Activated naive CD8-positive, alpha-beta T cell treated with anti-CD3 and anti-CD28 coated beads, Interleukin-2, amount 50 U/mL, for 24 hours (primary cell): ENCODE measurements at regions not wholly inside any gene's neighbourhood (a gene's known extent, or its start where the extent isn't known, plus 50 kb on each side); places are given as distances from the start of the nearest gene placed in this dataset.

Experiments
- ATAC-seq: fragments of 150-1000 bp; cut with Tn5 transposase; one replicate; pipeline ENCODE4 v1.10.0; 2021
- DNase-seq: peaks from one replicate; pipeline ENCODE4 v3.0.0; 2021
- H3K27ac Mint-ChIP-seq: one replicate; pipeline ENCODE4 v1.8.0; 2021; ENCODE audit warnings: mild to moderate bottlenecking, mixed read lengths
- H3K27me3 Mint-ChIP-seq: one replicate; pipeline ENCODE4 v1.8.0; 2021; ENCODE audit warnings: mixed read lengths
- H3K36me3 Mint-ChIP-seq: one replicate; pipeline ENCODE4 v1.8.0; 2021; ENCODE audit warnings: low read depth, mixed read lengths
- H3K4me1 Mint-ChIP-seq: one replicate; pipeline ENCODE4 v1.8.0; 2021; ENCODE audit warnings: mixed read lengths
- H3K4me3 Mint-ChIP-seq: one replicate; pipeline ENCODE4 v1.8.0; 2021; ENCODE audit warnings: mild to moderate bottlenecking, moderate library complexity, mixed read lengths
- H3K9me3 Mint-ChIP-seq: one replicate; pipeline ENCODE4 v1.8.0; 2021; ENCODE audit warnings: mixed read lengths

- H3K27ac Mint-ChIP-seq: no peak overlapping the region
- H3K4me1 Mint-ChIP-seq: no peaks in the 10 kb centered on the region
- DNase-seq: no peak
- no peak for ATAC-seq
- no peaks in the 10 kb centered on the region for H3K36me3 Mint-ChIP-seq
- no peaks in the 10 kb centered on the region for H3K9me3 Mint-ChIP-seq
- H3K27me3 Mint-ChIP-seq: no peaks in the 10 kb centered on the region
- H3K4me3 Mint-ChIP-seq: no peak overlapping the region
These were observed 55.8 kb upstream of the CDH6 start for GRCh38 chr5:31137676-31138075.

DNA sequence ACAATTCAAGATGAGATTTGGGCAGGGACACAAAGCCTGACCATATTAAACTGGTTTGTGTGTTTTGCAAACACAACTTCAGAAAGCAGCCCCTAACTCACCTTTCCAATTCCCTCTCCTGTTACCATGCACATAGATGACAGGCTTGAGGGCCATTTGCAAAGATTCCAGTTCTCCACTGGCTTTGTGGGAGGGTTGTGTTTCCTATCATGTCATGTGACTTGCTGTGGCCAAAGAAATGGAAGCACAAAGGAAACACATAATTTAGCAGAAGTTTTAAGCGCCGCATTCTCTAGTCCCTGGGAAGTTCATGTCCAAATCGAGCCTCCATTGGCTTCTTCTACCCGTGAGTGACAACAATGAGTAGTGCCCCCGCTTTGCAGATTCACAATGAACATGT lies 57.9 kb upstream of the CDH6 start:
- DNase-seq (no peak), ATAC-seq (no peak)
- Mint-ChIP-seq H3K4me3 (no peak overlapping the region), H3K4me1 (no peaks in the 10 kb centered on the region), H3K9me3 (no peaks in the 10 kb centered on the region), H3K27me3 (no peaks in the 10 kb centered on the region), H3K36me3 (no peaks in the 10 kb centered on the region), H3K27ac (no peak overlapping the region)

DNA sequence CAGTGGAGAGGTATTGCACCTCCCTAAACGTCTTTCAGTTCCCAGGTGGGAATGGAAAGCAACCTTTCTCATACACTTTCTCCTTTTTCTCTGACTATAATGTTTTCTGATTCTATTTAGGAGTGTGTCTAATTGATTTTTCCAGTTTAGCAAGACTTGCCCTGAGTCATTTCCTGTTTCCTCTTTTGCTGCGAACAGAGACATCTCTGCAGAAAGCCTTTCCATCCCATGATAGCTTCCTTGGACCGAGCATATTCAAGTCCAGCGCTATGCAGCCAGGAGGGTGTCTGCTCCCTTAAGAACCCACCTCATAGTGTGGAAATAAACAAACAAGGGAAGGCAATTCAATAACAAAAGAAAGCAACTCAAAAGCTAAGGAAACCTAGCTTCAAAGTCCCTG lies 60.0 kb upstream of the CDH6 start:
- H3K27ac Mint-ChIP-seq: no peak overlapping the region
- H3K9me3 Mint-ChIP-seq: peaks cover 6% of the 10 kb centered on the region
- no peaks in the 10 kb centered on the region for H3K36me3 Mint-ChIP-seq
- DNase-seq (no peak), ATAC-seq (no peak)
- H3K4me1 Mint-ChIP-seq: no peaks in the 10 kb centered on the region
- H3K27me3 Mint-ChIP-seq: no peaks in the 10 kb centered on the region
- no peak overlapping the region for H3K4me3 Mint-ChIP-seq

GRCh38 chr5:31131381-31131891 lies 62.0 kb upstream of the CDH6 start:
- Mint-ChIP-seq H3K27me3 (no peaks in the 10 kb centered on the region), H3K36me3 (no peaks in the 10 kb centered on the region), H3K27ac (no peak overlapping the region), H3K4me3 (no peak overlapping the region), H3K4me1 (no peaks in the 10 kb centered on the region), H3K9me3 (peaks cover 6% of the 10 kb centered on the region)
- no peak for ATAC-seq
- no peak for DNase-seq

- Mint-ChIP-seq H3K36me3 (no peaks in the 10 kb centered on the region), H3K27me3 (no peaks in the 10 kb centered on the region), H3K27ac (no peak overlapping the region), H3K4me3 (no peak overlapping the region), H3K9me3 (peaks cover 6% of the 10 kb centered on the region), H3K4me1 (no peaks in the 10 kb centered on the region)
- no peak for ATAC-seq
- no peak for DNase-seq
These were observed 62.8 kb upstream of the CDH6 start for GRCh38 chr5:31130676-31131075.

- no peaks in the 10 kb centered on the region for H3K4me1 Mint-ChIP-seq
- ATAC-seq: no peak
- H3K27ac Mint-ChIP-seq: no peak overlapping the region
- H3K27me3 Mint-ChIP-seq: no peaks in the 10 kb centered on the region
- H3K9me3 Mint-ChIP-seq: peaks cover 6% of the 10 kb centered on the region
- no peak for DNase-seq
- H3K36me3 Mint-ChIP-seq: no peaks in the 10 kb centered on the region
- no peak overlapping the region for H3K4me3 Mint-ChIP-seq
These were observed 68.7 kb upstream of the CDH6 start for GRCh38 chr5:31124651-31125305.

- no peak overlapping the region for H3K4me3 Mint-ChIP-seq
- DNase-seq: no peak
- H3K27me3 Mint-ChIP-seq: no peaks in the 10 kb centered on the region
- no peaks in the 10 kb centered on the region for H3K36me3 Mint-ChIP-seq
- no peaks in the 10 kb centered on the region for H3K4me1 Mint-ChIP-seq
- no peak for ATAC-seq
- H3K27ac Mint-ChIP-seq: no peak overlapping the region
- H3K9me3 Mint-ChIP-seq: peaks cover 1% of the 10 kb centered on the region
These were observed 69.5 kb upstream of the CDH6 start for GRCh38 chr5:31124026-31124425.

- no peaks in the 10 kb centered on the region for H3K9me3 Mint-ChIP-seq
- H3K27ac Mint-ChIP-seq: no peak overlapping the region
- H3K4me3 Mint-ChIP-seq: no peak overlapping the region
- DNase-seq (no peak), ATAC-seq (no peak)
- H3K4me1 Mint-ChIP-seq: no peaks in the 10 kb centered on the region
- H3K36me3 Mint-ChIP-seq: no peaks in the 10 kb centered on the region
- H3K27me3 Mint-ChIP-seq: no peaks in the 10 kb centered on the region
These were observed 70.2 kb upstream of the CDH6 start for GRCh38 chr5:31122998-31123951.

GRCh38 chr5:31121224-31121623 lies 72.3 kb upstream of the CDH6 start:
- H3K9me3 Mint-ChIP-seq: no peaks in the 10 kb centered on the region
- DNase-seq (no peak), ATAC-seq (no peak)
- no peaks in the 10 kb centered on the region for H3K36me3 Mint-ChIP-seq
- H3K27ac Mint-ChIP-seq: no peak overlapping the region
- no peak overlapping the region for H3K4me3 Mint-ChIP-seq
- no peaks in the 10 kb centered on the region for H3K27me3 Mint-ChIP-seq
- no peaks in the 10 kb centered on the region for H3K4me1 Mint-ChIP-seq

DNA sequence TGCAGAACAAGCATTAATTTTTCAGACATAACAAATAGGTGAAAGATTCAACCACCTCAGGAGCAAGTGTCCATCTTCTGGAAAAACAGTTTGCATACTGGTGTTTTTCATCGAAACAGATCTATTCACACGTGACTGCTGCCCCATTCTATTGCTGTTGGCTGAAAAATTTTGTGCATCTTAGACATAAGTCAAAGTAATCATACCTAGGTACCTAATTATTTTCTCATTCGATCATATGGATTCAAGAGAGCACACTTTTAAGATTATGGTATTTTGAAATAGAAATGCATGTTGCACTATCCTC lies 72.9 kb upstream of the CDH6 start:
- no peaks in the 10 kb centered on the region for H3K4me1 Mint-ChIP-seq
- DNase-seq: no peak
- no peak overlapping the region for H3K27ac Mint-ChIP-seq
- no peaks in the 10 kb centered on the region for H3K9me3 Mint-ChIP-seq
- ATAC-seq: no peak
- no peaks in the 10 kb centered on the region for H3K36me3 Mint-ChIP-seq
- H3K27me3 Mint-ChIP-seq: no peaks in the 10 kb centered on the region
- H3K4me3 Mint-ChIP-seq: no peak overlapping the region

- H3K27ac Mint-ChIP-seq: no peak overlapping the region
- H3K4me3 Mint-ChIP-seq: no peak overlapping the region
These were observed 73.4 kb upstream of the CDH6 start for GRCh38 chr5:31119938-31120641.

GRCh38 chr5:31116466-31117031 lies 76.9 kb upstream of the CDH6 start:
- Mint-ChIP-seq H3K27me3 (no peaks in the 10 kb centered on the region), H3K27ac (no peak overlapping the region)
- DNase-seq: no peak

More at GRCh38 chr5:31119938-31120641, 73.4 kb upstream of the CDH6 start:
- Mint-ChIP-seq H3K4me1 (no peaks in the 10 kb centered on the region), H3K9me3 (no peaks in the 10 kb centered on the region), H3K27me3 (no peaks in the 10 kb centered on the region), H3K36me3 (no peaks in the 10 kb centered on the region)
- ATAC-seq: no peak
- no peak for DNase-seq

DNA sequence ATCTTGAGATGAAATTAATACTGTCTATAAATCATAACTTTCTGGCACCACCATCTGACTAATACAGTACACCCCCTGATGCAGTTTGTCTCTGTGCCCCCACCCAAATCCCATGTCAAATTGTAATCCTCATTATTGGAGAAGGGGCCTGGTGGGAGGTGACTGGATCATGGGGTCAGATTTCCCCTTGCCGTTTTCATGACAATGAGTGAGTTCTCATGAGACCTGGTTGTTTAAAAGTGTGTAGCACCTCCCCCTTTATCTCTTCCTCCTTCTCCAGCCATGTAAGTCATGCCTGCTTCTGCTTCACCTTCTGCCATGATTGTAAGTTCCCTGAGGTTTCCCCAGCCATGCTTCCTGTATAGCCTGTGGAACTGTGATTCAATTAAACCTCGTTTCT lies 78.7 kb upstream of the CDH6 start:
- H3K27me3 Mint-ChIP-seq: no peaks in the 10 kb centered on the region
- no peak overlapping the region for H3K27ac Mint-ChIP-seq
- ATAC-seq: no peak
- H3K9me3 Mint-ChIP-seq: peaks cover 5% of the 10 kb centered on the region
- H3K4me3 Mint-ChIP-seq: no peak overlapping the region
- no peaks in the 10 kb centered on the region for H3K4me1 Mint-ChIP-seq
- H3K36me3 Mint-ChIP-seq: no peaks in the 10 kb centered on the region
- no peak for DNase-seq

More at GRCh38 chr5:31116466-31117031, 76.9 kb upstream of the CDH6 start:
- peaks cover 2% of the 10 kb centered on the region for H3K9me3 Mint-ChIP-seq
- H3K4me3 Mint-ChIP-seq: no peak overlapping the region
- no peak for ATAC-seq
- H3K4me1 Mint-ChIP-seq: no peaks in the 10 kb centered on the region
- H3K36me3 Mint-ChIP-seq: no peaks in the 10 kb centered on the region

- ATAC-seq (no peak), DNase-seq (no peak)
- Mint-ChIP-seq H3K9me3 (peaks cover 5% of the 10 kb centered on the region), H3K27me3 (no peaks in the 10 kb centered on the region), H3K4me1 (no peaks in the 10 kb centered on the region), H3K36me3 (no peaks in the 10 kb centered on the region), H3K4me3 (no peak overlapping the region), H3K27ac (no peak overlapping the region)
These were observed 79.7 kb upstream of the CDH6 start for GRCh38 chr5:31113666-31114350.
